Gastrocnemius medialis (tissue), 4 donors: ENCODE measurements at regions not wholly inside any gene's neighbourhood (a gene's known extent, or its start where the extent isn't known, plus 50 kb on each side); places are given as distances from the start of the nearest gene placed in this dataset.

Experiments
- CTCF ChIP-seq, 5 experiments: fragments of 450-650 bp in 3 of 5; fragments of 200-600 bp in 2 of 5; sonication (generic) in 2 of 5; IDR thresholded peaks in 4 of 5; conservative IDR thresholded peaks in 1 of 5; 1 replicate in 4 of 5; 2 replicates in 1 of 5; pipeline ENCODE4 v1.5.1; 2016 to 2019; ENCODE audit warnings: antibody characterized with exemption in 5 of 5, mild to moderate bottlenecking in 3 of 5, moderate library complexity in 3 of 5
- POLR2A ChIP-seq, 2 donors: fragments of 450-650 bp; IDR thresholded peaks; one replicate each; pipeline ENCODE4 v1.6.1; 2017; ENCODE audit warnings: antibody characterized with exemption in 2 of 2, mild to moderate bottlenecking in 2 of 2, moderate library complexity in 2 of 2

DNA sequence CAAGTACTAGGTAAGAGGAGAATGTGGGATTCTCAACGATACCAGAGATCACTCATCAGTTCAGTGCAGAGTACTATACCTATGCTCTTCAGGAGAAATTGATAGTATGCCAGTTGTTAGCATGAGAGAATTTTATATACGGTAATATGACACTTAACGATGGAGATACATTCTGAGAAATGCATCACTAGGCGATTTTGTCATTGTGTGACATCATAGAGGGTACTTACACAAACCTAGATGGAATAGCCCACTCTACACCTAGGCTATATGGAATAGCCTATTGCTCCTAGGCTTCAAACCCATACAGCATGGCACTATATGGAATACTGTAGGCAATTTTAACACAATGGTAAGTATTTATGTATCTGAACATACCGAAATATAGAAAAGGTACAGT lies 140.2 kb downstream of the SLIT2 start:
- no peak for TF ChIP-seq POLR2A (IDR thresholded peaks at IDR 0.05)
- TF ChIP-seq CTCF (IDR thresholded peaks at IDR 0.05 in 4 of 5, conservative IDR thresholded peaks at IDR 0.05 in 1 of 5): no peak
